Right forelimb (tissue), 1 donor: ENCODE measurements at regions not wholly inside any gene's neighbourhood (a gene's known extent, or its start where the extent isn't known, plus 50 kb on each side); places are given as distances from the start of the nearest gene placed in this dataset.
"Not testable (repeated sequence)": the region's sequence is repeated elsewhere in the genome, so short reads cannot be mapped to it uniquely, and the experiment has no call there.

ENCODE experiments used
- DNase-seq: peaks from one replicate; pipeline ENCODE4 v3.0.0-alpha.2; 2018

GRCh38 chr11:71181566-71181965 lies 70.8 kb downstream of the SHANK2 start:
- DNase-seq, result peak; percentile 15

GRCh38 chr11:71180694-71181470 lies 71.5 kb downstream of the SHANK2 start:
- peak; percentile 17 for DNase-seq

- DNase-seq, result peak; percentile 16
Observed at GRCh38 chr11:71179877-71180605, 72.3 kb downstream of the SHANK2 start.

- DNase-seq, result no peak
Observed at GRCh38 chr11:71178076-71178475, 74.3 kb downstream of the SHANK2 start.

- no peak for DNase-seq
Observed at GRCh38 chr11:71176812-71177211, 75.6 kb downstream of the SHANK2 start.

GRCh38 chr11:71173709-71174108 lies 78.7 kb downstream of the SHANK2 start:
- no peak for DNase-seq

GRCh38 chr11:71172680-71173079 lies 79.7 kb downstream of the SHANK2 start:
- peak; percentile 28 for DNase-seq

- peak; percentile 20 for DNase-seq
Observed at GRCh38 chr11:71171576-71171975, 80.8 kb downstream of the SHANK2 start.

- peak; percentile 38 for DNase-seq
Observed at GRCh38 chr11:71170624-71171423, 81.6 kb downstream of the SHANK2 start.

GRCh38 chr11:71169313-71169712 lies 83.1 kb downstream of the SHANK2 start:
- DNase-seq, result no peak

- not testable (repeated sequence) for DNase-seq
Observed at GRCh38 chr11:71167814-71168213, 84.6 kb downstream of the SHANK2 start.

GRCh38 chr11:71165771-71166170 lies 86.6 kb downstream of the SHANK2 start:
- DNase-seq, result peak; percentile 17

GRCh38 chr11:71164621-71165020 lies 87.8 kb downstream of the SHANK2 start:
- no peak for DNase-seq

- peak; percentile 20 for DNase-seq
Observed at GRCh38 chr11:71164186-71164585, 88.2 kb downstream of the SHANK2 start.

GRCh38 chr11:71163371-71163770 lies 89.0 kb downstream of the SHANK2 start:
- peak; percentile 11 for DNase-seq

GRCh38 chr11:71158936-71159335 lies 93.4 kb downstream of the SHANK2 start:
- DNase-seq, result no peak

- not testable (repeated sequence) for DNase-seq
Observed at GRCh38 chr11:71157676-71158075, 94.7 kb downstream of the SHANK2 start.

GRCh38 chr11:71156301-71156700 lies 96.1 kb downstream of the SHANK2 start:
- DNase-seq, result no peak

- DNase-seq, result no peak
Observed at GRCh38 chr11:71155846-71156245, 96.5 kb downstream of the SHANK2 start.

- peak; percentile 40 for DNase-seq
Observed at GRCh38 chr11:71154261-71154805, 98.0 kb downstream of the SHANK2 start.

- no peak for DNase-seq
Observed at GRCh38 chr11:71153005-71153390, 99.4 kb downstream of the SHANK2 start.

GRCh38 chr11:71152312-71153004 lies 99.9 kb downstream of the SHANK2 start:
- DNase-seq, result peak; percentile 22
